ENCODE measurements at regions not wholly inside any gene's neighbourhood (a gene's known extent, or its start where the extent isn't known, plus 50 kb on each side); places are given as distances from the start of the nearest gene placed in this dataset.

- peak; percentile 34 for DNase-seq (ENCODE audit: low read depth)
- no peak for TF ChIP-seq CTCF (IDR thresholded peaks at IDR 0.05; ENCODE audit: insufficient read depth, low read length, poor library complexity, severe bottlenecking)
These were observed 151.3 kb upstream of the PTGFR start for GRCh38 chr1:78339490-78339889.

DNA sequence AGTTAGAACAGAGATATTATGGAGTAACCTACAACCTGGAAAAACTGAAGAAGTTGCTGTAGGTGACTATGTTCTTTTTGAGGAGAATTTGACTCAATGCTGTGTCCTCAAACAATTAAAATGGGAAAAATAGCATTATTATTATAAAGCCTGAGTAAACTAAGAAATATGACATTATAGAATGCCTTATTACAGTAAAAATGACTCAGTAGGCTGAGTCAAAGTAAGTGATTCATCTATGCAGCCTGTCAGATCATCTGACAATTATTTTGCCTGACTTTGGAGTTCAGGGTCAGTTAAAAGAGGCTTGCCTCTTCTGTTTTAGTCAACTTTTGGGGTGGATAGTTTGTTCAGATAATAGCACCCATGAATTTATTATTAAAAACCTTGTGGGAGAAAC, 150.8 kb upstream of the PTGFR start:
- TF ChIP-seq CTCF (IDR thresholded peaks at IDR 0.05; ENCODE audit: insufficient read depth, low read length, poor library complexity, severe bottlenecking), result no peak
- H3K27me3 ChIP-seq (ENCODE audit: control insufficient read depth, insufficient read depth, low read length), result no peaks in the 10 kb centered on the region
- peak; percentile 25 for DNase-seq (ENCODE audit: low read depth)
- no peak overlapping the region for H3K4me3 ChIP-seq (ENCODE audit: low read depth, low read length)
- no peaks in the 10 kb centered on the region for H3K36me3 ChIP-seq (ENCODE audit: control insufficient read depth, insufficient read depth, low read length)

More at GRCh38 chr1:78339490-78339889, 151.3 kb upstream of the PTGFR start:
- Histone ChIP-seq H3K4me3 (ENCODE audit: low read depth, low read length) (no peak overlapping the region), H3K27me3 (ENCODE audit: control insufficient read depth, insufficient read depth, low read length) (no peaks in the 10 kb centered on the region), H3K36me3 (ENCODE audit: control insufficient read depth, insufficient read depth, low read length) (no peaks in the 10 kb centered on the region)

- Histone ChIP-seq H3K27me3 (ENCODE audit: control insufficient read depth, insufficient read depth, low read length) (no peaks in the 10 kb centered on the region), H3K4me3 (ENCODE audit: low read depth, low read length) (no peak overlapping the region), H3K36me3 (ENCODE audit: control insufficient read depth, insufficient read depth, low read length) (no peaks in the 10 kb centered on the region)
- no peak for DNase-seq (ENCODE audit: low read depth)
- no peak for TF ChIP-seq CTCF (IDR thresholded peaks at IDR 0.05; ENCODE audit: insufficient read depth, low read length, poor library complexity, severe bottlenecking)
These were observed 142.1 kb upstream of the PTGFR start for GRCh38 chr1:78348496-78349284.

- H3K36me3 ChIP-seq (ENCODE audit: control insufficient read depth, insufficient read depth, low read length), result no peaks in the 10 kb centered on the region
- H3K4me3 ChIP-seq (ENCODE audit: low read depth, low read length), result no peak overlapping the region
- no peak for TF ChIP-seq CTCF (IDR thresholded peaks at IDR 0.05; ENCODE audit: insufficient read depth, low read length, poor library complexity, severe bottlenecking)
- no peak for DNase-seq (ENCODE audit: low read depth)
- H3K27me3 ChIP-seq (ENCODE audit: control insufficient read depth, insufficient read depth, low read length), result no peaks in the 10 kb centered on the region
These were observed 139.1 kb upstream of the PTGFR start for GRCh38 chr1:78351551-78352216.

GRCh38 chr1:78355656-78356055, 135.1 kb upstream of the PTGFR start:
- no peaks in the 10 kb centered on the region for H3K27me3 ChIP-seq (ENCODE audit: control insufficient read depth, insufficient read depth, low read length)
- TF ChIP-seq CTCF (IDR thresholded peaks at IDR 0.05; ENCODE audit: insufficient read depth, low read length, poor library complexity, severe bottlenecking), result no peak
- no peaks in the 10 kb centered on the region for H3K36me3 ChIP-seq (ENCODE audit: control insufficient read depth, insufficient read depth, low read length)
- no peak for DNase-seq (ENCODE audit: low read depth)
- no peak overlapping the region for H3K4me3 ChIP-seq (ENCODE audit: low read depth, low read length)
